Brain microvascular endothelial cell (primary cell): ENCODE measurements at regions not wholly inside any gene's neighbourhood (a gene's known extent, or its start where the extent isn't known, plus 50 kb on each side); places are given as distances from the start of the nearest gene placed in this dataset.

ENCODE experiments used
- DNase-seq: peaks from one replicate; pipeline ENCODE4 v3.0.0-alpha.2; 2020
- H3K27ac ChIP-seq: fragments of 250-450 bp; sonication (Bioruptor Pico); 2 replicates; pipeline ENCODE4 v1.5.1; 2020; ENCODE audit warnings: mild to moderate bottlenecking, moderate library complexity
- H3K27me3 ChIP-seq: fragments of 250-450 bp; sonication (Bioruptor Pico); replicated peaks from 2 replicates; pipeline ENCODE4 v1.5.1; 2020; ENCODE audit warnings: mild to moderate bottlenecking
- H3K36me3 ChIP-seq: fragments of 250-450 bp; sonication (Bioruptor Pico); replicated peaks from 2 replicates; pipeline ENCODE4 v1.5.1; 2020; ENCODE audit warnings: mild to moderate bottlenecking
- H3K4me3 ChIP-seq: 2 replicates; pipeline ENCODE4 v1.5.1; 2011; ENCODE audit warnings: low read depth, mild to moderate bottlenecking, control low read depth, low read length, moderate library complexity
- CTCF ChIP-seq: IDR thresholded peaks from 2 replicates; pipeline ENCODE4 v1.5.1; 2011; ENCODE audit warnings: low read depth, mild to moderate bottlenecking, moderate library complexity, low read length, control low read depth, inconsistent platforms; ENCODE audit errors: missing control alignments
- in situ Hi-C: cut with HindIII; loops from 2 replicates; pipeline ENCODE4 v1.10.0; 2017; ENCODE audit warnings: low sequenced_read_pairs, low pct_ligation_motif_present

- no peaks in the 10 kb centered on the region for H3K27me3 ChIP-seq
- no peaks in the 10 kb centered on the region for H3K36me3 ChIP-seq
- in situ Hi-C loops = no loop called here
- no peak for TF ChIP-seq CTCF
- H3K27ac ChIP-seq = no peak overlapping the region
- no peak overlapping the region for H3K4me3 ChIP-seq
- no peak for DNase-seq
Observed at GRCh38 chr5:173501922-173502321, 114.5 kb downstream of the BOD1 start.

GRCh38 chr5:173501271-173501670 is 115.2 kb downstream of the BOD1 start:
- in situ Hi-C loops = no loop called here

GRCh38 chr5:173500213-173500560 is 116.3 kb downstream of the BOD1 start:
- Histone ChIP-seq H3K27ac (no peak overlapping the region), H3K27me3 (no peaks in the 10 kb centered on the region), H3K36me3 (no peaks in the 10 kb centered on the region), H3K4me3 (no peak overlapping the region)
- DNase-seq = no peak
- TF ChIP-seq CTCF = no peak
- in situ Hi-C loops = no loop called here

More at GRCh38 chr5:173501271-173501670, 115.2 kb downstream of the BOD1 start:
- H3K27ac ChIP-seq = no peak overlapping the region
- no peak for TF ChIP-seq CTCF
- no peaks in the 10 kb centered on the region for H3K36me3 ChIP-seq
- H3K4me3 ChIP-seq = no peak overlapping the region
- no peak for DNase-seq
- no peaks in the 10 kb centered on the region for H3K27me3 ChIP-seq

- Histone ChIP-seq H3K36me3 (no peaks in the 10 kb centered on the region), H3K4me3 (no peak overlapping the region), H3K27me3 (no peaks in the 10 kb centered on the region), H3K27ac (no peak overlapping the region)
- no peak for TF ChIP-seq CTCF
- in situ Hi-C loops = no loop called here
- no peak for DNase-seq
Observed at GRCh38 chr5:173499471-173500212, 116.8 kb downstream of the BOD1 start.

GRCh38 chr5:173498739-173499470 is 117.5 kb downstream of the BOD1 start:
- H3K4me3 ChIP-seq = no peak overlapping the region
- no peak for DNase-seq
- in situ Hi-C loops = no loop called here
- H3K27me3 ChIP-seq = no peaks in the 10 kb centered on the region
- peak overlapping the region; percentile 16 for H3K27ac ChIP-seq
- TF ChIP-seq CTCF = no peak
- no peaks in the 10 kb centered on the region for H3K36me3 ChIP-seq
